Activated CD4-positive, alpha-beta memory T cell treated with anti-CD3 and anti-CD28 coated beads for 36 hours (primary cell): ENCODE measurements at regions not wholly inside any gene's neighbourhood (a gene's known extent, or its start where the extent isn't known, plus 50 kb on each side); places are given as distances from the start of the nearest gene placed in this dataset.

ENCODE experiments used
- CTCF ChIA-PET: fragments of 350-600 bp; sonication (Branson Sonifier 250); formaldehyde crosslinking; loops from one replicate; lab custom pipeline; 2021; ENCODE audit warnings: antibody characterized with exemption, inconsistent platforms; lab: Charles Lee
- POLR2A ChIA-PET: fragments of 350-600 bp; sonication (Branson Sonifier 250); formaldehyde crosslinking; loops from one replicate; lab custom pipeline; 2021; ENCODE audit warnings: antibody characterized with exemption; lab: Charles Lee
- DNase-seq: peaks from one replicate; pipeline ENCODE4 v3.0.0-alpha.2; 2020
- H3K27ac Mint-ChIP-seq: one replicate; pipeline ENCODE4 v1.8.0; 2021; ENCODE audit warnings: mixed read lengths
- H3K27me3 Mint-ChIP-seq: one replicate; pipeline ENCODE4 v1.8.0; 2021; ENCODE audit warnings: mixed read lengths
- H3K36me3 Mint-ChIP-seq: one replicate; pipeline ENCODE4 v1.8.0; 2021; ENCODE audit warnings: mixed read lengths
- H3K4me1 Mint-ChIP-seq: one replicate; pipeline ENCODE4 v1.8.0; 2021; ENCODE audit warnings: low read depth, mixed read lengths
- H3K4me3 Mint-ChIP-seq: one replicate; pipeline ENCODE4 v1.8.0; 2021; ENCODE audit warnings: mild to moderate bottlenecking, mixed read lengths
- H3K9me3 Mint-ChIP-seq: one replicate; pipeline ENCODE4 v1.8.0; 2021; ENCODE audit warnings: mixed read lengths
- intact Hi-C: fragments of 100-400 bp; cut with micrococcal nuclease; formaldehyde crosslinking; loops from one replicate; pipeline ENCODE4 v1.15.1; 2023

- H3K27me3 Mint-ChIP-seq: no peaks in the 10 kb centered on the region
- no peaks in the 10 kb centered on the region for H3K4me1 Mint-ChIP-seq
- no peak for DNase-seq
- ChIA-PET CTCF (no interaction called here), POLR2A (no interaction called here)
- no peak overlapping the region for H3K27ac Mint-ChIP-seq
- no peaks in the 10 kb centered on the region for H3K9me3 Mint-ChIP-seq
- H3K36me3 Mint-ChIP-seq: no peaks in the 10 kb centered on the region
- H3K4me3 Mint-ChIP-seq: no peak overlapping the region
- intact Hi-C loops: no loop called here
Observed at GRCh38 chr3:3531476-3531875, 267.8 kb upstream of the LRRN1 start.

- H3K4me1 Mint-ChIP-seq: no peaks in the 10 kb centered on the region
- intact Hi-C loops: no loop called here
- no peaks in the 10 kb centered on the region for H3K9me3 Mint-ChIP-seq
- CTCF ChIA-PET: no interaction called here
- POLR2A ChIA-PET: no interaction called here
- H3K4me3 Mint-ChIP-seq: no peak overlapping the region
- no peaks in the 10 kb centered on the region for H3K36me3 Mint-ChIP-seq
- no peak for DNase-seq
- H3K27ac Mint-ChIP-seq: no peak overlapping the region
- H3K27me3 Mint-ChIP-seq: no peaks in the 10 kb centered on the region
Observed at GRCh38 chr3:3519266-3519665, 280.0 kb upstream of the LRRN1 start.

GRCh38 chr3:3516996-3517395, 282.2 kb upstream of the LRRN1 start:
- no peaks in the 10 kb centered on the region for H3K27me3 Mint-ChIP-seq
- H3K4me3 Mint-ChIP-seq: no peak overlapping the region
- POLR2A ChIA-PET: no interaction called here
- DNase-seq: no peak
- no peak overlapping the region for H3K27ac Mint-ChIP-seq
- no peaks in the 10 kb centered on the region for H3K4me1 Mint-ChIP-seq
- intact Hi-C loops: no loop called here
- CTCF ChIA-PET: no interaction called here
- no peaks in the 10 kb centered on the region for H3K9me3 Mint-ChIP-seq
- H3K36me3 Mint-ChIP-seq: no peaks in the 10 kb centered on the region

GRCh38 chr3:3516384-3516783, 282.8 kb upstream of the LRRN1 start:
- Mint-ChIP-seq H3K27ac (no peak overlapping the region), H3K9me3 (no peaks in the 10 kb centered on the region), H3K36me3 (no peaks in the 10 kb centered on the region), H3K27me3 (no peaks in the 10 kb centered on the region), H3K4me1 (no peaks in the 10 kb centered on the region), H3K4me3 (no peak overlapping the region)
- POLR2A ChIA-PET: no interaction called here
- intact Hi-C loops: no loop called here
- DNase-seq: no peak
- CTCF ChIA-PET: no interaction called here

- Mint-ChIP-seq H3K36me3 (no peaks in the 10 kb centered on the region), H3K4me1 (no peaks in the 10 kb centered on the region), H3K27me3 (no peaks in the 10 kb centered on the region), H3K4me3 (no peak overlapping the region), H3K9me3 (no peaks in the 10 kb centered on the region), H3K27ac (no peak overlapping the region)
- DNase-seq: no peak
- intact Hi-C loops: no loop called here
- CTCF ChIA-PET: interaction anchor here (0.7 kb wide), 1 partner anchor 1300 kb away, joined by 3 read pairs; no protein-coding TSS in a partner anchor
- POLR2A ChIA-PET: no interaction called here
Observed at GRCh38 chr3:3509665-3510064, 289.6 kb upstream of the LRRN1 start.

- Mint-ChIP-seq H3K36me3 (no peaks in the 10 kb centered on the region), H3K4me1 (no peaks in the 10 kb centered on the region), H3K27ac (no peak overlapping the region), H3K27me3 (no peaks in the 10 kb centered on the region), H3K9me3 (no peaks in the 10 kb centered on the region), H3K4me3 (no peak overlapping the region)
- intact Hi-C loops: no loop called here
- CTCF ChIA-PET: no interaction called here
- POLR2A ChIA-PET: no interaction called here
- no peak for DNase-seq
Observed at GRCh38 chr3:3504686-3505085, 294.5 kb upstream of the LRRN1 start.

GRCh38 chr3:3503411-3503810, 295.8 kb upstream of the LRRN1 start:
- Mint-ChIP-seq H3K9me3 (no peaks in the 10 kb centered on the region), H3K36me3 (no peaks in the 10 kb centered on the region), H3K27ac (no peak overlapping the region), H3K27me3 (no peaks in the 10 kb centered on the region), H3K4me3 (no peak overlapping the region), H3K4me1 (no peaks in the 10 kb centered on the region)
- intact Hi-C loops: no loop called here
- POLR2A ChIA-PET: no interaction called here
- DNase-seq: no peak
- CTCF ChIA-PET: no interaction called here

- Mint-ChIP-seq H3K27me3 (no peaks in the 10 kb centered on the region), H3K4me3 (no peak overlapping the region)
Observed at GRCh38 chr3:3499987-3500386, 299.2 kb upstream of the LRRN1 start.

GRCh38 chr3:3499012-3499562, 300.1 kb upstream of the LRRN1 start:
- ChIA-PET POLR2A (no interaction called here), CTCF (no interaction called here)
- no peak overlapping the region for H3K4me3 Mint-ChIP-seq
- no peaks in the 10 kb centered on the region for H3K9me3 Mint-ChIP-seq
- no peaks in the 10 kb centered on the region for H3K36me3 Mint-ChIP-seq
- no peak for DNase-seq
- intact Hi-C loops: no loop called here
- H3K27ac Mint-ChIP-seq: no peak overlapping the region
- no peaks in the 10 kb centered on the region for H3K4me1 Mint-ChIP-seq
- no peaks in the 10 kb centered on the region for H3K27me3 Mint-ChIP-seq

More at GRCh38 chr3:3499987-3500386, 299.2 kb upstream of the LRRN1 start:
- no peak for DNase-seq
- no peaks in the 10 kb centered on the region for H3K36me3 Mint-ChIP-seq
- ChIA-PET CTCF (no interaction called here), POLR2A (no interaction called here)
- no peak overlapping the region for H3K27ac Mint-ChIP-seq
- no peaks in the 10 kb centered on the region for H3K9me3 Mint-ChIP-seq
- intact Hi-C loops: no loop called here
- H3K4me1 Mint-ChIP-seq: no peaks in the 10 kb centered on the region

- no peak overlapping the region for H3K4me3 Mint-ChIP-seq
- H3K27ac Mint-ChIP-seq: no peak overlapping the region
- ChIA-PET POLR2A (no interaction called here), CTCF (no interaction called here)
- H3K9me3 Mint-ChIP-seq: peaks cover 10% of the 10 kb centered on the region
- no peaks in the 10 kb centered on the region for H3K4me1 Mint-ChIP-seq
- intact Hi-C loops: no loop called here
- no peaks in the 10 kb centered on the region for H3K36me3 Mint-ChIP-seq
- no peak for DNase-seq
- no peaks in the 10 kb centered on the region for H3K27me3 Mint-ChIP-seq
Observed at GRCh38 chr3:3495611-3496010, 303.6 kb upstream of the LRRN1 start.

- Mint-ChIP-seq H3K4me3 (no peak overlapping the region), H3K27ac (no peak overlapping the region), H3K36me3 (no peaks in the 10 kb centered on the region), H3K27me3 (no peaks in the 10 kb centered on the region), H3K4me1 (no peaks in the 10 kb centered on the region), H3K9me3 (no peaks in the 10 kb centered on the region)
- DNase-seq: no peak
- ChIA-PET POLR2A (no interaction called here), CTCF (no interaction called here)
- intact Hi-C loops: no loop called here
Observed at GRCh38 chr3:3476669-3477068, 297.2 kb upstream of the CRBN start.

- intact Hi-C loops: no loop called here
- DNase-seq: no peak
- Mint-ChIP-seq H3K4me1 (no peaks in the 10 kb centered on the region), H3K4me3 (no peak overlapping the region), H3K36me3 (no peaks in the 10 kb centered on the region), H3K27me3 (no peaks in the 10 kb centered on the region), H3K9me3 (no peaks in the 10 kb centered on the region), H3K27ac (no peak overlapping the region)
- ChIA-PET POLR2A (no interaction called here), CTCF (no interaction called here)
Observed at GRCh38 chr3:3468596-3468995, 289.1 kb upstream of the CRBN start.

GRCh38 chr3:3464131-3464530, 284.6 kb upstream of the CRBN start:
- CTCF ChIA-PET: no interaction called here
- no peak overlapping the region for H3K4me3 Mint-ChIP-seq
- no peak overlapping the region for H3K27ac Mint-ChIP-seq
- no peaks in the 10 kb centered on the region for H3K4me1 Mint-ChIP-seq
- DNase-seq: no peak
- intact Hi-C loops: no loop called here
- no peaks in the 10 kb centered on the region for H3K36me3 Mint-ChIP-seq
- POLR2A ChIA-PET: no interaction called here
- no peaks in the 10 kb centered on the region for H3K27me3 Mint-ChIP-seq
- H3K9me3 Mint-ChIP-seq: no peaks in the 10 kb centered on the region
